ENCODE measurements at regions not wholly inside any gene's neighbourhood (a gene's known extent, or its start where the extent isn't known, plus 50 kb on each side); places are given as distances from the start of the nearest gene placed in this dataset.
"Not testable (repeated sequence)": the region's sequence is repeated elsewhere in the genome, so short reads cannot be mapped to it uniquely, and the experiment has no call there.

DNA sequence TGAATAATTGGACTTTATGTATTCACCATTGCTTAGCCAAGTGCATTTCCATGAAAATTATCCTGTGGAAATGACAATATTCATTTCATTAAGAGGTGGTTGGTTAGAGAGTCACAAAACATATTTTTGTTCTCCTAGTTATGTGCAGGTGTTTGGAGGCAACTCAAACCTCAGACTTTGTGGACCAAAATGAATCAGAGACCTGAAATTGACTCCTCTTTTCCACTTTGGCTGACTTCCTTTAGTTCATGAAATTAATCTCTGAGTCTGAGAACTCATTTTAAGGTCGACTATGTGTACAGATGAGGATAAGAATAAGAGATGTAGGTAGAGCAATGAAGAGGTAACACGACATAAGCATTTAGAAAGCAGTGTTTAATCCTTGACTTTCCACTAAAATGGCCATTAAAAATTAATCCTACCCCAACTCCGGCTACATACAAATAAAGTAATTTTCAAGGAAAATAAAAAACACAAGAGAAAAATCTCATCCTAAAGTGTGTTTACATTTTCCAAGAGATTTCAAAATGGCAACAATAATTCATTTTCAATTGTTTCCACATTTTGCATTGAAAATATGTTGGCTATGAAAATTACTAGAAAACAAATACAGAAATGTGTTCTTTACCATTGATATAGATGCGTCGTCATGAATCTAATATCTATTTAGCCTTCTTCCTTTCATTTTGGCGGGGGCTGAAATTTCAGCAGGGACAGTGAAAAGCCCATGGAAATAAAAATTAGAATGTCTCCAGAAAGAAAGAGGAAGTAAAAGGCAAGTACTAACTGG, 185.4 kb upstream of the CSNK1A1L start:
- intact Hi-C loops (cut with micrococcal nuclease; ENCODE audit: unreplicated experiment): no loop called here
- no peaks in the 10 kb centered on the region for H3K4me1 ChIP-seq
- H3K9me3 ChIP-seq: no peaks in the 10 kb centered on the region
- H3K4me1 Mint-ChIP-seq (ENCODE audit: low read depth, unreplicated experiment): no peaks in the 10 kb centered on the region
- ChIA-PET CTCF (no interaction called here), POLR2A (no interaction called here)
- TF ChIP-seq, protein P1, sequence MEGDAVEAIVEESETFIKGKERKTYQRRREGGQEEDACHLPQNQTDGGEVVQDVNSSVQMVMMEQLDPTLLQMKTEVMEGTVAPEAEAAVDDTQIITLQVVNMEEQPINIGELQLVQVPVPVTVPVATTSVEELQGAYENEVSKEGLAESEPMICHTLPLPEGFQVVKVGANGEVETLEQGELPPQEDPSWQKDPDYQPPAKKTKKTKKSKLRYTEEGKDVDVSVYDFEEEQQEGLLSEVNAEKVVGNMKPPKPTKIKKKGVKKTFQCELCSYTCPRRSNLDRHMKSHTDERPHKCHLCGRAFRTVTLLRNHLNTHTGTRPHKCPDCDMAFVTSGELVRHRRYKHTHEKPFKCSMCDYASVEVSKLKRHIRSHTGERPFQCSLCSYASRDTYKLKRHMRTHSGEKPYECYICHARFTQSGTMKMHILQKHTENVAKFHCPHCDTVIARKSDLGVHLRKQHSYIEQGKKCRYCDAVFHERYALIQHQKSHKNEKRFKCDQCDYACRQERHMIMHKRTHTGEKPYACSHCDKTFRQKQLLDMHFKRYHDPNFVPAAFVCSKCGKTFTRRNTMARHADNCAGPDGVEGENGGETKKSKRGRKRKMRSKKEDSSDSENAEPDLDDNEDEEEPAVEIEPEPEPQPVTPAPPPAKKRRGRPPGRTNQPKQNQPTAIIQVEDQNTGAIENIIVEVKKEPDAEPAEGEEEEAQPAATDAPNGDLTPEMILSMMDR (IDR thresholded peaks at IDR 0.05; ENCODE audit: insufficient read depth in 1 of 2, low read depth in 1 of 2, low read length in 1 of 2, severe bottlenecking in 1 of 2, unreplicated experiment in 1 of 2): no peak
- H3K27me3 Mint-ChIP-seq (ENCODE audit: insufficient read depth, unreplicated experiment): peaks cover 19% of the 10 kb centered on the region
- no TSS peak for BruUV-seq (replicated peaks)
- no peak for DNase-seq
- no peak overlapping the region for H3K4me3 ChIP-seq (ENCODE audit: low read depth, low read length)
- no peaks in the 10 kb centered on the region for H3K36me3 Mint-ChIP-seq (ENCODE audit: insufficient read depth, unreplicated experiment)
- H3K27me3 ChIP-seq (replicated peaks; ENCODE audit: control insufficient read depth, insufficient read depth, low read length): no peaks in the 10 kb centered on the region
- no peaks in the 10 kb centered on the region for H3K9me3 Mint-ChIP-seq (ENCODE audit: unreplicated experiment)
- no peaks in the 10 kb centered on the region for H3K36me3 ChIP-seq (ENCODE audit: control insufficient read depth, insufficient read depth, low read length)
- H3K4me3 Mint-ChIP-seq (ENCODE audit: unreplicated experiment): no peak overlapping the region
- no peak overlapping the region for H3K27ac Mint-ChIP-seq (ENCODE audit: unreplicated experiment)

DNA sequence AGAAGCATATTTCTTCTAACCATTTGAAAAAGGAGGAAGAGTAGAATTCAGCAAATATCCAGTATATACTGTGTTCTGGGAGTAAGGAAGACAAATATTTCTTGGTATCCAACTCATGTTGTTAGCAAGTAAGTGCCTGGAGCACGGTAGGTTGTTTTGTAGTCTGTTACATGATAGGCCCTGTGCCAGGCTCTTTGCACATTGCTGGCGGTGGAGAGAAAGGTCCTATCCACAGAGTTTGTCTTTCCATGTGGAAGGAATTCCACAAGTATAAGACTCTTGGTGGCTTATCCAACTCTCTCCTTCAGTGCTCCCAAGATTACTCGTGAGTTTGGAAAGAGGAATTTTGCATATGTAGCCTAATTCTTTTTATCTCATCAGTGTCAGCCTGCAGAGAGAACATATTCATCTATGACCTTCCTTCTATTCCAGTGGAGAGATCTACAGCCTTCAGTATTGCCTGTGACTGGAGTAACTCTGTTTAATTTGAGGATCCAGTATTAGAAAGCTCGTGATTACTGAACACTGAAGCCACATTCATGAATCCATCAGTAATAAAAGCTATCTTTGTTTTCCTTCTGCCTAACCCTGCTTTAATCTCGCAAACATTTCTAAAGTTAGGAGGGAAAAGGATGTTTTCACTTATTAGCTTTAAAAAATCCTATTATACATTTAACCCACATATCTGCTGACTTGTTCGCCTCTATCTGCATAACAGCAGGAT, 183.9 kb upstream of the CSNK1A1L start:
- CTCF ChIA-PET: no interaction called here
- POLR2A ChIA-PET: no interaction called here
- intact Hi-C loops (cut with micrococcal nuclease; ENCODE audit: unreplicated experiment): no loop called here
- no peak for DNase-seq
- H3K27ac Mint-ChIP-seq (ENCODE audit: unreplicated experiment): no peak overlapping the region
- no peak overlapping the region for H3K4me3 Mint-ChIP-seq (ENCODE audit: unreplicated experiment)
- H3K4me1 Mint-ChIP-seq (ENCODE audit: low read depth, unreplicated experiment): no peaks in the 10 kb centered on the region
- no TSS peak for BruUV-seq (replicated peaks)
- no peaks in the 10 kb centered on the region for H3K9me3 ChIP-seq
- H3K4me3 ChIP-seq (ENCODE audit: low read depth, low read length): no peak overlapping the region
- no peaks in the 10 kb centered on the region for H3K4me1 ChIP-seq
- no peaks in the 10 kb centered on the region for H3K9me3 Mint-ChIP-seq (ENCODE audit: unreplicated experiment)
- H3K27me3 Mint-ChIP-seq (ENCODE audit: insufficient read depth, unreplicated experiment): peaks cover 14% of the 10 kb centered on the region
- TF ChIP-seq, protein P1 (IDR thresholded peaks at IDR 0.05; ENCODE audit: insufficient read depth in 1 of 2, low read depth in 1 of 2, low read length in 1 of 2, severe bottlenecking in 1 of 2, unreplicated experiment in 1 of 2): no peak
- H3K36me3 Mint-ChIP-seq (ENCODE audit: insufficient read depth, unreplicated experiment): no peaks in the 10 kb centered on the region
- no peaks in the 10 kb centered on the region for H3K36me3 ChIP-seq (ENCODE audit: control insufficient read depth, insufficient read depth, low read length)
- H3K27me3 ChIP-seq (replicated peaks; ENCODE audit: control insufficient read depth, insufficient read depth, low read length): no peaks in the 10 kb centered on the region

DNA sequence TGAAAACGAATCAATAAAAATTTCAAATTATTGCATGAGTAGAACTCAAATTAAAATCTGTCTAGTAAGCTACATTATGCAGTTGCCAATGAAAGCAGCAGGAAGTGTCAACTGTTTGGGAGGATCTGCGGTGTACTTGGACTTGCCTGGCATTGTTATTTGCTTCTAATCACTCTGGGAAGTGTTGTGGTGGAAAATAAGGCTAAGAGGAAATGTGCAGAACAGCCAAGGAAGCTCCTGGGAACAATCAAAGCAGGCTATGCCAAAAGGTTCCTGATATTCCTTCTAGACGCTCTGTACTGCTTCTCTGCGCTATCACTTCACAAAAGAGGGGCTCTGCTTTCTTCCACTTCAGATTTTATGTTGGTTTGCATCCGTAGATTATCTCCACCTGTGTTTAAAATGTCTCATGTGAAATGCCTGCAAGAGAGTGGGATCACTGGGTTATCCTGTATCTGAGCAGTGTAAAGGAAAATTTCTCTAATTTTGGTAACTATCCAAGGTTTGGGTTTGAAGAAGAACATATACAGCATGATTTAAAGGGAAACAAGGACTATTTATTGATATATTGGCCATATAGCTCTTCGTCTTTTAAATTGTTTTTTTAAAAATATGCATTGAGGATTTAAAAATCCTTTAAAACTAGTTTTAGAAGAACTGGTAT, 182.7 kb upstream of the CSNK1A1L start:
- ChIA-PET POLR2A (no interaction called here), CTCF (no interaction called here)
- TF ChIP-seq, protein P1 (IDR thresholded peaks at IDR 0.05; ENCODE audit: insufficient read depth in 1 of 2, low read depth in 1 of 2, low read length in 1 of 2, severe bottlenecking in 1 of 2, unreplicated experiment in 1 of 2): no peak
- no peaks in the 10 kb centered on the region for H3K4me1 Mint-ChIP-seq (ENCODE audit: low read depth, unreplicated experiment)
- Histone ChIP-seq H3K27me3 (replicated peaks; ENCODE audit: control insufficient read depth, insufficient read depth, low read length) (no peaks in the 10 kb centered on the region), H3K9me3 (no peaks in the 10 kb centered on the region), H3K4me1 (no peaks in the 10 kb centered on the region), H3K4me3 (ENCODE audit: low read depth, low read length) (no peak overlapping the region), H3K36me3 (ENCODE audit: control insufficient read depth, insufficient read depth, low read length) (no peaks in the 10 kb centered on the region)
- peaks cover 12% of the 10 kb centered on the region for H3K27me3 Mint-ChIP-seq (ENCODE audit: insufficient read depth, unreplicated experiment)
- intact Hi-C loops (cut with micrococcal nuclease; ENCODE audit: unreplicated experiment): no loop called here
- BruUV-seq (replicated peaks): no TSS peak
- no peaks in the 10 kb centered on the region for H3K36me3 Mint-ChIP-seq (ENCODE audit: insufficient read depth, unreplicated experiment)
- H3K9me3 Mint-ChIP-seq (ENCODE audit: unreplicated experiment): no peaks in the 10 kb centered on the region
- no peak overlapping the region for H3K27ac Mint-ChIP-seq (ENCODE audit: unreplicated experiment)
- no peak overlapping the region for H3K4me3 Mint-ChIP-seq (ENCODE audit: unreplicated experiment)
- no peak for DNase-seq

- H3K36me3 ChIP-seq (ENCODE audit: control insufficient read depth, insufficient read depth, low read length); H3K36me3 Mint-ChIP-seq (ENCODE audit: insufficient read depth, unreplicated experiment); H3K27me3 Mint-ChIP-seq (ENCODE audit: insufficient read depth, unreplicated experiment); intact Hi-C loops (cut with micrococcal nuclease; ENCODE audit: unreplicated experiment); DNase-seq; H3K9me3 Mint-ChIP-seq (ENCODE audit: unreplicated experiment); CTCF ChIA-PET; H3K4me1 ChIP-seq; H3K9me3 ChIP-seq; BruUV-seq (replicated peaks); H3K4me1 Mint-ChIP-seq (ENCODE audit: low read depth, unreplicated experiment); H3K27me3 ChIP-seq (replicated peaks; ENCODE audit: control insufficient read depth, insufficient read depth, low read length); H3K4me3 ChIP-seq (ENCODE audit: low read depth, low read length); H3K27ac Mint-ChIP-seq (ENCODE audit: unreplicated experiment); POLR2A ChIA-PET; H3K4me3 Mint-ChIP-seq (ENCODE audit: unreplicated experiment): not testable (repeated sequence)
Measured at GRCh38 chr13:37280231-37280630, 174.8 kb upstream of the CSNK1A1L start.

Data from Caco-2 (cell line).